Left ventricle myocardium inferior (tissue), 1 donor: ENCODE measurements at regions not wholly inside any gene's neighbourhood (a gene's known extent, or its start where the extent isn't known, plus 50 kb on each side); places are given as distances from the start of the nearest gene placed in this dataset.

Experiments used
- DNase-seq: peaks from one replicate; pipeline ENCODE4 v3.0.0-alpha.2; 2020
- H3K27ac ChIP-seq: fragments of 200-600 bp; replicated peaks from 2 replicates; pipeline ENCODE4 v1.8.0; 2021
- H3K27me3 ChIP-seq: fragments of 200-600 bp; 2 replicates; pipeline ENCODE4 v1.8.0; 2021; ENCODE audit warnings: low read depth
- H3K36me3 ChIP-seq: fragments of 200-600 bp; 2 replicates; pipeline ENCODE4 v1.8.0; 2021
- H3K4me1 ChIP-seq: fragments of 200-600 bp; 2 replicates; pipeline ENCODE4 v1.8.0; 2021
- H3K4me3 ChIP-seq: fragments of 200-600 bp; 2 replicates; pipeline ENCODE4 v1.8.0; 2021; ENCODE audit warnings: mild to moderate bottlenecking, moderate library complexity
- H3K9me3 ChIP-seq: fragments of 200-600 bp; replicated peaks from 2 replicates; pipeline ENCODE4 v1.8.0; 2021
- intact Hi-C: fragments of 100-400 bp; cut with micrococcal nuclease; formaldehyde crosslinking; loops from one replicate; pipeline ENCODE4 v1.11.0; 2022
- TF ChIP-seq, protein P1 (sequence below): fragments of 200-600 bp; IDR thresholded peaks from 2 replicates; pipeline ENCODE4 v1.8.0; 2021; ENCODE audit warnings: antibody characterized with exemption, mild to moderate bottlenecking, borderline replicate concordance
- donor health status: DM: no; HTN: yes; CAD: no; lungs with severe emphysema.

DNA sequence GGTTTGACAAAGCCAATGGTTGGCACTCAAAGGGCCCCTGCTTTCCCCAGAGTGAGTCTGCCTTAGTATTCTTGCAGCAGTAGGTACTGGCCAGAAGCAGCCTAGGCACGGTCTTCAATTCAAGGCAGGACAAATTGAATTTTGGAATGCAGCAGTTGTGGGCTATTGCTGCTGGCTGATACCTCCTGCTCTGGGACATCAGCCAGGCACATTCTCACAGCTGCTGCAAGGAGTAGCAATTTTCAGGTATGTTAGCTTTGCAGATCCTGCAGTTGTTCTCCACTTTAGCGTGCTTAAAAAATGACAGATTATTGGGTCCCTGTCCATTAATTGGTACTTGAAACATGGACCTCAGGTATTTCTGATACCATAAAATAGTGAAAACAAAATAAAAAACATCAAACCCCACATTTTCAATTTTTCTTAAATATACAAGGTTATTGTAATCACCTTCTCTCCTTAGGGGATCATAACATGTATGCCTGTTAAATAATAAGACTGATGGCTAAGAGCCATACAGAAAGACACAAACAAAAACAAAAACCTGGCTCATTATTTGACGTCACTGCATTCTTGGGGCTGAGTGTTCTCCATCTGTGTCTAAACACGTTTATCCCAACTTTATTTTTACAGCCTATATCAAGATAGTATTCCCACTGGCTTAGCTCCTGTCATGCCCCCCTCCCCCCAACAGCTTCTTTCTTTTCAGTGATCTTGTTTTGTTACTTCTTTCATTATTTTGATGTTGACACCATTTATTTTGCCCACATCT is 85.1 kb upstream of the CARD18 start:
- H3K27me3 ChIP-seq = no peaks in the 10 kb centered on the region
- no peak overlapping the region for H3K4me3 ChIP-seq
- TF ChIP-seq, protein P1, sequence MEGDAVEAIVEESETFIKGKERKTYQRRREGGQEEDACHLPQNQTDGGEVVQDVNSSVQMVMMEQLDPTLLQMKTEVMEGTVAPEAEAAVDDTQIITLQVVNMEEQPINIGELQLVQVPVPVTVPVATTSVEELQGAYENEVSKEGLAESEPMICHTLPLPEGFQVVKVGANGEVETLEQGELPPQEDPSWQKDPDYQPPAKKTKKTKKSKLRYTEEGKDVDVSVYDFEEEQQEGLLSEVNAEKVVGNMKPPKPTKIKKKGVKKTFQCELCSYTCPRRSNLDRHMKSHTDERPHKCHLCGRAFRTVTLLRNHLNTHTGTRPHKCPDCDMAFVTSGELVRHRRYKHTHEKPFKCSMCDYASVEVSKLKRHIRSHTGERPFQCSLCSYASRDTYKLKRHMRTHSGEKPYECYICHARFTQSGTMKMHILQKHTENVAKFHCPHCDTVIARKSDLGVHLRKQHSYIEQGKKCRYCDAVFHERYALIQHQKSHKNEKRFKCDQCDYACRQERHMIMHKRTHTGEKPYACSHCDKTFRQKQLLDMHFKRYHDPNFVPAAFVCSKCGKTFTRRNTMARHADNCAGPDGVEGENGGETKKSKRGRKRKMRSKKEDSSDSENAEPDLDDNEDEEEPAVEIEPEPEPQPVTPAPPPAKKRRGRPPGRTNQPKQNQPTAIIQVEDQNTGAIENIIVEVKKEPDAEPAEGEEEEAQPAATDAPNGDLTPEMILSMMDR = no peak
- DNase-seq = no peak
- no peaks in the 10 kb centered on the region for H3K9me3 ChIP-seq
- peaks cover 10% of the 10 kb centered on the region for H3K4me1 ChIP-seq
- no peak overlapping the region for H3K27ac ChIP-seq
- H3K36me3 ChIP-seq = no peaks in the 10 kb centered on the region
- intact Hi-C loops = no loop called here

DNA sequence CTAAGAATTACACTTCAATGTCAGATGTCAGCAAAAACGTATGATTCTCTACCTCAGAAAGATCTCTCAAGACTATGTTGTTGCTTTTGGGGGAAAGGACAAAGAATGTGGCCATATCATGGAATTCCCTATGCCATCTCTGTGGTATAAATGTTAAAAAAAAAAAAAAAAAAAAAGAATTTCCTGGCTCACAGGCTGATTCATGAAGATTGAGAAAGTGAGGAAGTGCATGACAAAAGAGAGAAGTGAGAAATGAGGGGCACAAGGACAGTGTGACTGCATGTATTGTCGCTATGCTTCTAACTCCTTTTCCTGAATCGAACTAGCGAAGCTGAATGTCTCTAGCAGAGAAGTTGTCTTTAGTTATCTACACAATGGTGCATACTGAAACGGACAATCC is 80.6 kb upstream of the CARD18 start:
- intact Hi-C loops = no loop called here
- Histone ChIP-seq H3K36me3 (no peaks in the 10 kb centered on the region), H3K27ac (no peak overlapping the region), H3K4me3 (no peak overlapping the region), H3K4me1 (no peaks in the 10 kb centered on the region), H3K9me3 (no peaks in the 10 kb centered on the region), H3K27me3 (no peaks in the 10 kb centered on the region)
- DNase-seq = no peak
- TF ChIP-seq, protein P1 = no peak

DNA sequence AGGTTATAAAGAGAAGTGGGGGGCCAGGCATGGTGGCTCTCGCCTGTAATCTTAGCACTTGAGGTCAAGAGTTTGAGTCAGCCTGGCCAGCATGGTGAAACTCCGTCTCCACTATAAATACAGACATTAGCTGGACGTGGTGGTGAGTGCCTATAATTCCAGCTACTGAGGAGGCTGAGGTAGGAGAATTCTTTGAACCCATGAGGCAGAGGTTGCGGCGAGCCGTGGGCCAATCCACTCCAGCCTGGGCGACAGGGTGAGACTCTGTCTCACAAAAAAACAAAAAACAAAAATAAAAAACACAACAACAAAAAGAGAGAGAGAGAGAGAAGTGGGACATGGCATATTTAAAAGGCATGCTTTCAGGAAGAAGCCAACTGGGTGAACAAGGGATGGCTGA is 80.1 kb upstream of the CARD18 start:
- Histone ChIP-seq H3K27me3 (no peaks in the 10 kb centered on the region), H3K27ac (no peak overlapping the region), H3K36me3 (no peaks in the 10 kb centered on the region), H3K4me1 (no peaks in the 10 kb centered on the region), H3K9me3 (no peaks in the 10 kb centered on the region), H3K4me3 (no peak overlapping the region)
- intact Hi-C loops = no loop called here
- DNase-seq = no peak
- TF ChIP-seq, protein P1 = no peak

DNA sequence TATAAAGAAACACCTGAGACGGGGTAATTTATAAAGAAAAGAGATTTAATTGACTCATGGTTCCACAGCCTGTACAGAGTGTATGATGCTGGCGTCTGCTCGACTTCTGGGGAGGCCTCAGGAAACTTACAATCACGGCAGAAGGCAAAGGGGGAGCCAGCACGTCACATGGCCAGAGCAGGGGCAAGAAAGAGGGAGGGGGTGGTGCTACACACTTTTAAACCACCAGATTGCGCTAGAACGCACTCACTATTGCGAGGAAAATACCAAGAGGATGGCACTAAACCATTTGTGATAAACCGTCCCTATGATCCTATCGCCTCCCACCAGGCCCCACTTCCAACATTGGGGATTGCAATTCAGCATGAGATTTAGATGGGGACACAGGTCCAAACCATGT is 79.7 kb upstream of the CARD18 start:
- TF ChIP-seq, protein P1 = no peak
- H3K4me1 ChIP-seq = no peaks in the 10 kb centered on the region
- H3K36me3 ChIP-seq = no peaks in the 10 kb centered on the region
- no peak for DNase-seq
- intact Hi-C loops = no loop called here
- H3K4me3 ChIP-seq = no peak overlapping the region
- no peak overlapping the region for H3K27ac ChIP-seq
- H3K27me3 ChIP-seq = no peaks in the 10 kb centered on the region
- H3K9me3 ChIP-seq = no peaks in the 10 kb centered on the region

DNA sequence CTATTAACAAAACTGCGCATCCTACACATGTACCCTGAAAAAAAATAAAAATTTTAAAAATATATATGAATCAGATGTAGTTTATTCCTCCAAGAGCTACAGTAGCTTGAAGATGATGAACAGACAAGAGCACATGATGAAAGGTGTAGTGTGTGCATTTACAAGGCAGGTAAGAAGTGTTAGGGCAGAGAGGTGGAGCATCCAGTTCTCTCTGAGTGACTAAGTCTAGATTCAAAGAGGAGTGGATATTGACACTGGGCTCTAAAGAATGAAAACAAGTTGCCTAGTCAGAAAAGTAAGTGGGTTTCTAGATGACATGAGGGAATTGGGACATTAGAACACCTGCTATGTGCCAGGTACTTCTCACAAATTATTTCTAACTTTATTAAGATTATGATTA is 76.0 kb upstream of the CARD18 start:
- Histone ChIP-seq H3K36me3 (no peaks in the 10 kb centered on the region), H3K4me1 (no peaks in the 10 kb centered on the region), H3K4me3 (no peak overlapping the region), H3K9me3 (no peaks in the 10 kb centered on the region), H3K27ac (no peak overlapping the region), H3K27me3 (no peaks in the 10 kb centered on the region)
- DNase-seq = no peak
- intact Hi-C loops = no loop called here
- TF ChIP-seq, protein P1 = no peak
